HEK293 (cell line): ENCODE measurements at regions not wholly inside any gene's neighbourhood (a gene's known extent, or its start where the extent isn't known, plus 50 kb on each side); places are given as distances from the start of the nearest gene placed in this dataset.

ENCODE experiments used
- CTCF ChIA-PET: fragments of 350-600 bp; formaldehyde crosslinking; extraction: SDS; loops from one replicate; lab custom pipeline; 2021; ENCODE audit warnings: antibody characterized with exemption; lab: Yijun Ruan, JAX
- POLR2A ChIA-PET: fragments of 300-600 bp; formaldehyde crosslinking; extraction: SDS; loops from one replicate; lab custom pipeline; 2020; ENCODE audit warnings: antibody characterized with exemption, inconsistent platforms; lab: Yijun Ruan, JAX
- H3K27ac ChIP-seq: fragments of 200-500 bp; sonication (Bioruptor generic); 2 replicates; pipeline ENCODE4 v1.5.1; 2014; ENCODE audit warnings: low read depth, low read length, control low read depth, inconsistent platforms; ENCODE audit errors: extremely low read depth
- H3K36me3 ChIP-seq, 2 experiments: fragments of 200-500 bp in 1 of 2; sonication (Bioruptor generic) in 1 of 2; 1 replicate in 1 of 2; 2 replicates in 1 of 2; pipeline ENCODE4 v1.5.1; 2014 to 2017; ENCODE audit warnings: inconsistent platforms in 2 of 2, low read length in 2 of 2; ENCODE audit not compliant: control insufficient read depth in 2 of 2, insufficient read depth in 1 of 2
- H3K4me1 ChIP-seq: fragments of 200-500 bp; sonication (Bioruptor generic); 2 replicates; pipeline ENCODE4 v1.5.1; 2014; ENCODE audit warnings: mild to moderate bottlenecking, low read length, inconsistent platforms; ENCODE audit not compliant: control insufficient read depth, insufficient read depth
- H3K4me3 ChIP-seq: 2 replicates; pipeline ENCODE4 v1.5.1; 2011; ENCODE audit warnings: low read depth, mild to moderate bottlenecking, control low read depth, low read length, moderate library complexity
- H3K9me3 ChIP-seq: fragments of 200-500 bp; sonication (Bioruptor generic); 2 replicates; pipeline ENCODE4 v1.5.1; 2014; ENCODE audit warnings: low read depth, low read length, inconsistent platforms; ENCODE audit not compliant: control insufficient read depth, insufficient read depth
- MEIS1 ChIP-seq: sonication (generic); formaldehyde crosslinking; IDR thresholded peaks from 2 replicates; pipeline ENCODE4 v1.8.1; 2022; ENCODE audit warnings: missing genetic modification reagents, mild to moderate bottlenecking, borderline replicate concordance
- OVOL3 ChIP-seq: fragments of 450-650 bp; formaldehyde crosslinking; IDR thresholded peaks from 2 replicates; pipeline ENCODE4 v1.5.1; 2016; ENCODE audit warnings: missing biosample characterization, missing genetic modification characterization
- SCRT1 ChIP-seq: fragments of 450-650 bp; formaldehyde crosslinking; IDR thresholded peaks from 2 replicates; pipeline ENCODE4 v1.5.1; 2016; ENCODE audit warnings: missing biosample characterization, missing genetic modification characterization, borderline replicate concordance
- ZNF133 ChIP-seq: fragments of 450-650 bp; formaldehyde crosslinking; IDR thresholded peaks from 2 replicates; pipeline ENCODE4 v1.5.1; 2016; ENCODE audit warnings: missing biosample characterization, missing genetic modification characterization
- ZNF157 ChIP-seq: fragments of 450-650 bp; formaldehyde crosslinking; IDR thresholded peaks from 2 replicates; pipeline ENCODE4 v1.5.1; 2016; ENCODE audit warnings: missing biosample characterization, missing genetic modification characterization
- ZNF16 ChIP-seq: fragments of 450-650 bp; formaldehyde crosslinking; IDR thresholded peaks from 2 replicates; pipeline ENCODE4 v1.5.1; 2016; ENCODE audit warnings: low read depth, missing biosample characterization, missing genetic modification characterization
- ZNF2 ChIP-seq: fragments of 450-650 bp; formaldehyde crosslinking; IDR thresholded peaks from 2 replicates; pipeline ENCODE4 v1.5.1; 2016; ENCODE audit warnings: missing biosample characterization, missing genetic modification characterization
- ZNF223 ChIP-seq: fragments of 450-650 bp; formaldehyde crosslinking; IDR thresholded peaks from 2 replicates; pipeline ENCODE4 v1.5.1; 2016; ENCODE audit warnings: missing biosample characterization, missing genetic modification characterization
- ZNF292 ChIP-seq: fragments of 450-650 bp; formaldehyde crosslinking; IDR thresholded peaks from 2 replicates; pipeline ENCODE4 v1.5.1; 2016; ENCODE audit warnings: low read depth, missing biosample characterization, missing genetic modification characterization, borderline replicate concordance
- ZNF341 ChIP-seq: fragments of 450-650 bp; formaldehyde crosslinking; IDR thresholded peaks from 2 replicates; pipeline ENCODE4; 2016; ENCODE audit warnings: low read depth, missing biosample characterization, missing genetic modification characterization
- ZNF404 ChIP-seq: fragments of 450-650 bp; formaldehyde crosslinking; IDR thresholded peaks from 2 replicates; pipeline ENCODE4 v1.5.1; 2017; ENCODE audit warnings: missing biosample characterization, missing genetic modification characterization
- ZNF449 ChIP-seq: fragments of 450-650 bp; formaldehyde crosslinking; IDR thresholded peaks from 2 replicates; pipeline ENCODE4 v1.5.1; 2017; ENCODE audit warnings: missing biosample characterization, mild to moderate bottlenecking, missing genetic modification characterization, moderate library complexity
- ZNF514 ChIP-seq: fragments of 450-650 bp; formaldehyde crosslinking; IDR thresholded peaks from 2 replicates; pipeline ENCODE4 v1.5.1; 2016; ENCODE audit warnings: missing biosample characterization, missing genetic modification characterization
- ZNF555 ChIP-seq: fragments of 450-650 bp; formaldehyde crosslinking; conservative IDR thresholded peaks from 2 replicates; pipeline ENCODE4 v1.5.1; 2017; ENCODE audit warnings: missing biosample characterization, mild to moderate bottlenecking, missing genetic modification characterization, inconsistent platforms
- ZNF558 ChIP-seq: fragments of 450-650 bp; formaldehyde crosslinking; IDR thresholded peaks from 2 replicates; pipeline ENCODE4 v1.5.1; 2016; ENCODE audit warnings: missing biosample characterization, missing genetic modification characterization
- ZNF560 ChIP-seq: fragments of 450-650 bp; formaldehyde crosslinking; IDR thresholded peaks from 2 replicates; pipeline ENCODE4 v1.5.1; 2017; ENCODE audit warnings: missing biosample characterization, missing genetic modification characterization, borderline replicate concordance
- ZNF580 ChIP-seq: fragments of 450-650 bp; formaldehyde crosslinking; IDR thresholded peaks from 2 replicates; pipeline ENCODE4 v1.5.1; 2016; ENCODE audit warnings: missing biosample characterization, missing genetic modification characterization
- ZNF626 ChIP-seq: fragments of 450-650 bp; sonication (Bioruptor Pico); formaldehyde crosslinking; IDR thresholded peaks from 2 replicates; pipeline ENCODE4 v1.5.1; 2018; ENCODE audit warnings: missing biosample characterization, missing genetic modification characterization, inconsistent platforms
- ZNF677 ChIP-seq: fragments of 450-650 bp; IDR thresholded peaks from 2 replicates; pipeline ENCODE4 v1.5.0; 2018; ENCODE audit warnings: missing biosample characterization, mild to moderate bottlenecking, missing genetic modification characterization, moderate library complexity
- ZNF701 ChIP-seq: fragments of 450-650 bp; formaldehyde crosslinking; IDR thresholded peaks from 2 replicates; pipeline ENCODE4 v1.5.1; 2016; ENCODE audit warnings: missing biosample characterization, missing genetic modification characterization
- ZSCAN16 ChIP-seq: fragments of 450-650 bp; formaldehyde crosslinking; IDR thresholded peaks from 2 replicates; pipeline ENCODE4 v1.5.1; 2016; ENCODE audit warnings: missing biosample characterization, missing genetic modification characterization
- TF ChIP-seq, protein P1 (sequence below): fragments of 450-650 bp; IDR thresholded peaks from 2 replicates; pipeline ENCODE4 v1.5.1; 2018; ENCODE audit warnings: missing biosample characterization, mild to moderate bottlenecking, missing genetic modification characterization
- TF ChIP-seq, protein P2 (sequence below): fragments of 450-650 bp; formaldehyde crosslinking; IDR thresholded peaks from 2 replicates; pipeline ENCODE4 v1.5.1; 2016; ENCODE audit warnings: missing biosample characterization, missing genetic modification characterization

- TF ChIP-seq, protein P1, sequence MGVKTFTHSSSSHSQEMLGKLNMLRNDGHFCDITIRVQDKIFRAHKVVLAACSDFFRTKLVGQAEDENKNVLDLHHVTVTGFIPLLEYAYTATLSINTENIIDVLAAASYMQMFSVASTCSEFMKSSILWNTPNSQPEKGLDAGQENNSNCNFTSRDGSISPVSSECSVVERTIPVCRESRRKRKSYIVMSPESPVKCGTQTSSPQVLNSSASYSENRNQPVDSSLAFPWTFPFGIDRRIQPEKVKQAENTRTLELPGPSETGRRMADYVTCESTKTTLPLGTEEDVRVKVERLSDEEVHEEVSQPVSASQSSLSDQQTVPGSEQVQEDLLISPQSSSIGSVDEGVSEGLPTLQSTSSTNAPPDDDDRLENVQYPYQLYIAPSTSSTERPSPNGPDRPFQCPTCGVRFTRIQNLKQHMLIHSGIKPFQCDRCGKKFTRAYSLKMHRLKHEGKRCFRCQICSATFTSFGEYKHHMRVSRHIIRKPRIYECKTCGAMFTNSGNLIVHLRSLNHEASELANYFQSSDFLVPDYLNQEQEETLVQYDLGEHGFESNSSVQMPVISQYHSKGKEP: no peak
- TF ChIP-seq, protein P2, sequence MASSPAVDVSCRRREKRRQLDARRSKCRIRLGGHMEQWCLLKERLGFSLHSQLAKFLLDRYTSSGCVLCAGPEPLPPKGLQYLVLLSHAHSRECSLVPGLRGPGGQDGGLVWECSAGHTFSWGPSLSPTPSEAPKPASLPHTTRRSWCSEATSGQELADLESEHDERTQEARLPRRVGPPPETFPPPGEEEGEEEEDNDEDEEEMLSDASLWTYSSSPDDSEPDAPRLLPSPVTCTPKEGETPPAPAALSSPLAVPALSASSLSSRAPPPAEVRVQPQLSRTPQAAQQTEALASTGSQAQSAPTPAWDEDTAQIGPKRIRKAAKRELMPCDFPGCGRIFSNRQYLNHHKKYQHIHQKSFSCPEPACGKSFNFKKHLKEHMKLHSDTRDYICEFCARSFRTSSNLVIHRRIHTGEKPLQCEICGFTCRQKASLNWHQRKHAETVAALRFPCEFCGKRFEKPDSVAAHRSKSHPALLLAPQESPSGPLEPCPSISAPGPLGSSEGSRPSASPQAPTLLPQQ: no peak
- TF ChIP-seq ZNF626 (tag by site-specific recombination): no peak
- TF ChIP-seq ZNF580 (tag by site-specific recombination): no peak
Observed at GRCh38 chr6:102746941-102747340, 1353.4 kb downstream of the GRIK2 start (continued).

GRCh38 chr6:102742754-102743356 is 1349.3 kb downstream of the GRIK2 start:
- H3K4me3 ChIP-seq: no peak overlapping the region
- CTCF ChIA-PET: no interaction called here
- POLR2A ChIA-PET: no interaction called here
- H3K27ac ChIP-seq: no peak overlapping the region
- H3K36me3 ChIP-seq: no peaks in the 10 kb centered on the region
- H3K4me1 ChIP-seq: no peaks in the 10 kb centered on the region
- TF ChIP-seq ZNF292 (tag by site-specific recombination): no peak
- TF ChIP-seq ZNF16: no peak
- TF ChIP-seq ZSCAN16 (tag by site-specific recombination): no peak
- TF ChIP-seq MEIS1 (CRISPR knock-in tag): no peak
- no peak for TF ChIP-seq OVOL3 (tag by site-specific recombination)
- TF ChIP-seq ZNF449: no peak
- TF ChIP-seq ZNF514 (tag by site-specific recombination): no peak
- TF ChIP-seq ZNF555: no peak
- TF ChIP-seq ZNF223: no peak
- TF ChIP-seq ZNF677: no peak
- no peak for TF ChIP-seq ZNF341 (tag by site-specific recombination)
- TF ChIP-seq ZNF701 (tag by site-specific recombination): no peak
- no peak for TF ChIP-seq ZNF558 (tag by site-specific recombination)
- TF ChIP-seq ZNF157 (tag by site-specific recombination): no peak
- no peak for TF ChIP-seq SCRT1 (tag by site-specific recombination)
- TF ChIP-seq ZNF2 (tag by site-specific recombination): no peak
- TF ChIP-seq ZNF404 (tag by site-specific recombination): no peak
- TF ChIP-seq ZNF133 (tag by site-specific recombination): no peak
- TF ChIP-seq ZNF560: no peak
- H3K9me3 ChIP-seq: no peaks in the 10 kb centered on the region
